ENCODE measurements at regions not wholly inside any gene's neighbourhood (a gene's known extent, or its start where the extent isn't known, plus 50 kb on each side); places are given as distances from the start of the nearest gene placed in this dataset.

DNA sequence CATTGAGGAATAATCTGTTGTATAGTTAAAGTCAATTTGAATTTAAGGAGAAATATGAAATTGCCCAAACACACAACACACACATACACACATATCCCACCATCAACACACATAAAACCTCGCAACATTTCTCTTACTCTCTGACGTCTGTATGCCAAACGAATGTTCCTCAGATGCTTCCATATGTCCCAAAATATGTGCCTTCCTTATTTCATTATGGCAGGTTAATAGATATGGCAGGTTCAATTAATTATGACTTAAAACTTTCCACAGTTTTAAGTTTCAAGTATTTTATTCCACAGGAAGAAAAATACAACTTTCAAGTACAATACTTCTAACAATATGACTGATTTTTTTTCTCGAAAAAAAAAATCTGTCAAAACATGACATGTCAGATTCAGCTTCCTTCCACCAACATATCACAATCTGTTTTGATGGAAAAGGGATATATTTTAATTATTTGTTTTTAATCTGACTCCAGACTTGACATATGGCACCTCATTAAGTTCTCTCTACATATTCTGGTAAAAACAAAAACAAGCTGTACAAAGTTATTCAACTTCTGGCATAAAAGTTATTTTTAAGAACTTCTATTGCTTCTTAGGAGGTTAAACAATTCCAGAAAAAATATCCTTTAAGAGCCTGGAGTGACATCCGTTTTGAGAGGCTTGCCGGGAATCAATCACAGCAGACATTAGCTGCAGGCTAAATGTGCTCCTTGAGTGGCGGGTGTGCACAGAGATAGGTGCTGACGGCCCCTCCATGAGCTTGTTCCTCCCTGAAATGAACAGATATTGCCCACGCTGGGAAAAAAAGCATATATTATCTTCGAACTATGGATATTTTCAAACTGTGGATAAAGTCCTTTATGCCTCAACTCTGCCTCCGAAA is 812.7 kb downstream of the DCDC2C start:
- DNase-seq: no peak

DNA sequence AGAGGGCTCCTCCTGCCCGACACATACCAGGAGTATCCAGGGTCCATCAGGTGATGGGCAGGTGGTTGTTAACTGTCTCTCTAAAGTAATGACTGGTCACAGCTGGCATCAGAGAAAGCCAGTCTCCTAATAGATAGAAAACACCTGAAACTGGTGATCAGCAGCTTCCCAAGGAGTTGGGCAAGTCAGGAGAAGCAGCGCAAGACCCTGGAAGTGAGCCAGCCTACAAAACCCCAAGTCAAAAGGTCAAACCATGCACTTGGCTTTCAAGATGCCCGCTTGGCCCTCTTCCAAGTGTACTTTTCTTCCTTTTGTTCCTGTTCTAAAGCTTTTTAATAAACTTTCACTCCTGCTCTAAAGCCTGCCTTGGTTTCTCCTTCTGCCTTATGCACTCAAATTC is 815.2 kb downstream of the DCDC2C start:
- DNase-seq: no peak

DNA sequence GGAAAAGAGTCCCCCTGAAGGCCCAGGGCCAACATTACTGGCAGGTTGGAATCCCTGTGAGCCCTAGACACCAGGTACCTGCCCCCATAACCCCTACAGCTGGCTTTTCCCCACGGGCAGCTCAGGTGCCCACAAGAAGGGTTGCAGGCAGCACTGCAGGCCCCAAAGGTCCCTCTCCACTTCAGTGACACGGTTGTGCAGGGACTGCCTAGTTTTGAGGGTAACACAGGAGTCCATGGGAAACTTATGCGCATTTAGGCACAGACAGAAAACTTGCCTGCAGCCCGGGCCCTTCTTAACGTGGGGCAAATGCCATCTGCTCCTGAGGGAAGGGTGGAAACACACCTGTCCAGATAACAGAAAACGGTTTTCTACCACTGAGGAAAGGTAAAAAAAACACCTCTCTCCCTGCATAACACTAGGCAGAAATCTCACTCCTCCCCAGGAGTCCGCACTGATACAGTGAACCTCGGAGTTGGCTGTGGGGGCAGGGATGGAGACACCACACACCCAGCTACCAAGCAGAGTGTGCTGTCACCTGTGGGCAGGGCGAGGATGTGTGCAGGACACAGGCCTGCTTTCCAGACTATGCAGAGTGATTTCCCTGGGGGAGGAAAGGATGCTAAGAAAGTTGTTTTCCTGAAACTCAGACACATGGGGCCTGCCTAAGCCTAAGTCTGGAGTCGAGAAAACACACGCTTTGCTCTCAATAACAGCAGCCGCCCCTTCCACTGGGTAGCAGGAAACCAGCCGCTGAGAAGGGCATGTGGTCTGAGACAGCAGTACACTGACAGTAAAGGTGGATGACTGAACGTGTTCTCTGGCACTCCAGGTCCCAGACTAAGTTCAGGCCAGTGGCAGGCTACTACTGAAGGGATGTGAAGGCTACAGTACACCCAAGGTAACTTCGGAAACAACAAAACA is 819.4 kb downstream of the DCDC2C start:
- DNase-seq: no peak

DNA sequence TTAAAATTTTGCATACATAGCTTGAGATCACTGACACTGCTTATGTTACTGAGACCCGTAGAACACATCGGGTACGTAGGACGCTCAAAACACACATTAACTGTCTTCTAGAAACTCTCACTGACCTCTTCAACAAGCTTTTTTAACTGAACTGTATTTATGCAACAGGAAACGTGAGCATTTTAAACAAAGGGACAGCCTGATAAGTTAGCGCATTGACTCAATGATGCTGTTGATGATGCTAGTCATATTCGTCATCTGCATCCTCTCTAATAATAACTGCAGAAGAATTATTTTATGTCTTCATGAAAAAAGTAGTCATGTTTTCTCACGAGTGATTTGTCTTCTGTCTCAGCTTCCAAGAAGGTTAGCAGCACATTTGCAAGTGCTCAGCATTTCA is 824.0 kb downstream of the DCDC2C start:
- no peak for DNase-seq

DNA sequence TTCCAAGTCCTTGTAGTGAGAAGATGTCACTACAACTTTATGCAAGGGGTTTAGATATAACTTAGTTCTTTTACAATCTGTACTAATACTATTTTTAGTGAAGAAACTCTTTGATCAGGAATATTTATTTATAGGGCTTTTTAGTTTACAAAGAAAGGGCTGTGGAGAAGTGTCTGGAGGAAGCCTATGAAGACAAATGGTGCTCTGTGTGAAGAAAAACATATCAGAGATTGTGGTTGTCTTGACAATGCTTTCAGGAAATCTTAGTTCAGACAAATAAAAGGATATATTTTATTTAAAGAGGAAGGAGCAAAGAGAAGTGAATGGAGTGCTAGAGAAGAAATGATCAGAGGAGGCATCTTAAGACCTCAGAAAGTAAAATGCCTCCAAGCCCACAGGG is 824.9 kb downstream of the DCDC2C start:
- no peak for DNase-seq

DNA sequence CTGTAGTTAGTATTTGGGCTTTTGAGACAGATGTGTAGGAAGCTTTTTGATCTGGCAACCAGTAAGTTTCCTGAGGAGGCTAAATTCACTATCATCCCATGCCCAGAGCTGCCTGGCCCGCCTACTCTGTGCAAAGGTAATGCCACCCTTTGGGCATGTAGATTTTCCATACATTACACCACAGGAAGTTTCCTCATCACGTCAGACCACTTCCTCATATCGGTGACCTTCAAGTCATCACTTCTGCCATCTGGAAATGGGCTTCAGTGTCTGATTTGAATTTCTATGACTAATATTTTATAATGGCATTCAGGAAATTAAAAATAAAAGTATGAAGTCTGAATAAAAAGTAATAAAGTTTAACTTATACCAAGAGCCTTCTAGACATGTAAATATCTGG is 825.4 kb downstream of the DCDC2C start:
- no peak for DNase-seq

DNA sequence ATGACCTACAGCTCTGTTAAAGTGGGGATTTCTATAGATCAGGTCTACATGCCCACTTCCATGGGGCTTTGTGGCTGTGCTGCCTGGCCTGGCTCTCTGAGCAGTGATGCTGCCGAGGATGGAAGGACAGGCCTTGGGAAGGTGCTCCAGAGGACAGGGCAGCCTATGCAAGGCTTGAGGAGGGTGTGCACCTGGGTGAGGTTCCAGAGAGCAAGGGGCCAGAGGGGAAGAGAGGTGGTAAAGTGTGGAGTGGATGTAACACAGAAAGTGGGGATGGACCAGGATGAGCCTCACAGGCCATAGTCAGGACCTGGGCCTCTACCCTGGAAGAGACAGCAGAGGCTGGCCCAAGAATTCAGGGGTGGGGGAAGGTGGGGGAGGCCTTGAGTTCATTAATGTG is 826.4 kb downstream of the DCDC2C start:
- no peak for DNase-seq

DNA sequence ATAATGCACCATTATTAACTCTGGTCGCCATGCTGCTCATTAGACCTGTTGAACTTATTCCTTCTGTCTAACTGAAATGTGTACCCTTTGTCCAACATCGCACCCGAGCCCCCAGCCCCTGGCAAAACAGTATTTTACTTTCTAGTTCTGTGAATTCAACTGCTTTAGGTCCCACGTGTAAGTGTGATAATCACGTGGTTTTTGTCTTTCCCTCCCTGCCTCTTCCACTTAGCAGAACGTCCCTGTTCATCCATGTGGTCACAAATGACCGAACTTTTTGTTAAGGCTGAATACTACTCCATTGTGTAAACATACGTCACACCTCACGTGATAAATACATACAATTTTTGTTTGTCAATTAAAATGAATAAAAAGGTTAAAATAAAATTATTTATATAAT is 826.9 kb downstream of the DCDC2C start:
- DNase-seq: no peak

DNA sequence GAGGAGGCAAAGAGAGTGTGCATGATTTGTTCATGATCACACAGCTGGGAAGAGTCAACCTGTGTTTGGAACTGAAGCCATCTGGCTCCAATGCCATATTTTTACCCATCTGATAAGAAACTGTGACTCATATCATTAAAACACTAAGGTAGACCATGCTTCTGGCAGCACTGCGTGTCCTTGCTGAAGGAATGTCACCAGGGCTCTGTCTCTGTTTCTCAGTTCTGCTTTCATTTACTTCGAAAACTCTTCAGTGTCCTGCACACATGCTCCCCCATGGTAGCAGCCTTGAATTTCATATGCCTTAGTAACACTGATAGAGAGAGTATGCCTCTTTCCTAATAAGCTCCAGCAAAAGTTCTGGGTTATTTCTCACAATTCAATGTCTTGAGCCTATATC is 830.4 kb downstream of the DCDC2C start:
- DNase-seq: no peak

DNA sequence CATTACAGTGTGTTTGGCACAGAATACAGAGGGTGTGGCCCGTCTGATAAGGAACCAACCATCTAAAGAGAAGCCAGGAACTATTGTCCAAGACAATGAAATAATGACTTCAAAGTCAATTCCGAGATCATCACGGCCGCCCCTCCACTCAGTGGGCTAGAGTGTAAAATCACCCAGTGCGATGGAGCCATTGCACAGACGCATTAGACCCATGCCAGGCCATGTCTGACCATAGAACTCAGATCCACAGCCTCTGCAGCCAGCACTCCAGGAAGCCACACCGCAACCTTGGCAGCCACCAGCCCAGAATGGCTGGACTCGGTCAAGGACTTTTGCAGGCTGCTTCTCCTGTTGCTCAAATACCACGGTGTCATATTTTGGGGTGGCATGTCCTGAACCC is 835.7 kb downstream of the DCDC2C start:
- no peak for DNase-seq

DNA sequence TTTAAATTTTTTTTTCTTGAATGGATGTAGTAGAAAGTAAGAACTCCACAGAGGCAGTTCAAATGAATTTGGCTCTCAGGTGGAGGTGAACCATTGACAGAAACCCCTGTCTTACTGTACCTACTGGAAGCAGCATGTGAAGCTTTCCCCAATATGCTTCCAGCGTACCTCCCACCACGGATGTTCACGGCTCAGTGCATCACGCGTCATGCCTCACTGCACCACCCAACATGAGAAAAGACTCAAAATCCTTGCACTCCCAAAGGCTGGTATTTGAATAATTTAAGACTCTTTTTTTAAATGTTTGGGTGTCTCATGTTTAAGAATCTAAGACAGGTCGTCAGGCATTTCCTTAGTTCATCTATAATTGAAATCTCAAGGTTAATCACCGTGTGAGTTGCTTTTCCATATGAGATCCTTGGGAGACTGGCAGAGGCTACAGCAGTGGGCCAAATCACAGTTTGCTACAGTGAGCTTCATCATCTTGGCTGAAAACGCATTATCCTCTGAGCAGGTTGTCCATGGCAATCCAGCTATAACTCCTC is 846.4 kb downstream of the DCDC2C start:
- DNase-seq: no peak

DNA sequence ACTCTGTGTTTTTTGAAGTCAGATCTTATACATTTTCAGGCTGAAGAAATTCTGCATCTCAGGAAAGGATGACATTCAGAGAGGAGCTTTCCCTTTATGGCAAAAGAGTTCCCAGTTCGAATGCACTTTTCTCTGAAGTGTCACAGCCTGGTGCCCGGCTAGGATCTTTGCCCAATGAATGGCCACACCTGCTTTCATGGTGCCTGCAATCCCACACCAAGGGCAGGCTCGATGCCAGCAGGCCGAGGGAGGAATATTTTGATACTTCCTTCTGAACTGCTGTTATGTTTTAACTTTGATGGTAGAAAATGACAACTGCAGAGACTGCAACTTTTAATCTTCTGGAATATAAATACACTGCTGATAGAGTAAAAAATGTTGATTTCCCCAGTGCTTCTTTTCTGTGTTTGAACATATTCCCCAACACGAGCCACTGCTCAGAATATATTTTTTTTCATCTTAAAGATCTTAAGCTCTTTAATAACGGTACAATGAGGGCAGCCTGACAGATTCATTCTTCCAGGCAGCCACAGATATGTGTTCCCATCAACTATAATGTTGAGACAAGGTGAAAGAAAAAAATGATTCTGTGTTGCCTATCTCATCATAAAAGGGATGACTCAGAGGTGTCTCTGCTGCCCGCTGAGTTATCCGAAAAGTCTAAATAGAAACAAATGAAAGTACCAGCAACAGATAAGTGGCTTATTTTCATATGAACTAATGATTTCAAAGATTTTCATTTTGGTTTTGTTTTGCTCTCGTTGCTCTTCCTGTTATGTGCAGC is 848.5 kb downstream of the DCDC2C start:
- DNase-seq: no peak

DNA sequence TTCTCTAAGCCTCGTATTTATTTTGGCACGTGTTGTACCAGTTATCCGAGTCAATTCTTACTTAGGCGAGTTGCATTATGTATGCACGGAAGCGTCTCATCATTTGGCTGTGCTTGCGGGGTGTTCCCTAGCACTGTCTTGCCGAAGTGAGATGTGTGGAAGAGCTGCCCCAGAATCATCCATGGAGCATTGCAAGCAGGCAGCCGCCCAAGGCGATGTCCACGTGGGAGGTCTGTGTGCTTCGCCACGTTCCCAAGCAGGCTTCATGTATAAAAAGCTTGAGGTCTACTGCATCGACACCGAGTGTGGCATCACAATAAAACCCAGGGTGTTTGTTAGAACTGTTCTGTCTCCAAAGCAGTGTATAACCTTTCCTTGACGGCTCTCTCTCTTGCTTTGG is 849.9 kb downstream of the DCDC2C start:
- no peak for DNase-seq

DNA sequence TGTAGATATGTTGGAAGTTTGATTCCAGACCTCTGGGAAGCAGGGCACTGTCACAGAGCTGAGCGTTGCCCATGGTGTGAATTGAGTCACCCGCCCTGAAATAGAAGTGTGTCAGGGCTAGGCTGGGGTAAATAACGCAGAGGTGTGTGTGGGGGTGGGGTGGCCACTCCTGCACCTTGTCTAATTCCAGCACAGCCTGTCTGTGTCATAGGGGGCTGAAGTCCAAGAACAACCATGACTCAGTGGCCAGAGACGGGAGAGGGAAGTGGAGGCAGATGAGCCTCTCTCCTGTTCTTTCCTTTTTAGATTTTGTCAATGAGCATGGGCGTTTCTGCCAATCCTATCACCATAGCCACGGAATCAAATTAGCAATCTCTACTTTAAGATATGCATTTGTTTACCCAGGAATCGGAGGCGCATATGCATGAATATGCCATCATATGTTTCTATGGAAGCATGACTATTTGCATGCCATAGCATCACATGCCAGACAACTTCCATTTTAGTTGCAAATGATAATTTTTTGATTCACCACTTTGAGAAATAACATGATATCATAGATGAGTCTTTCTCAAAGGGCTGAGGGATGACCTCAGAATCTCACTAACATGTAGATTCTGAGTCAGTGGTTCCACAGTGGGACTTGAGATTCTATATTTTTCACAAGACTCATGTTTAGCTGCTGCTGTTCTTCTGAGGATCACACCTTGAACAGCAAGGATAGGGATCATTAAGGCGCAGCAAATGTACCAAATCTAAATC is 852.9 kb downstream of the DCDC2C start:
- no peak for DNase-seq

DNA sequence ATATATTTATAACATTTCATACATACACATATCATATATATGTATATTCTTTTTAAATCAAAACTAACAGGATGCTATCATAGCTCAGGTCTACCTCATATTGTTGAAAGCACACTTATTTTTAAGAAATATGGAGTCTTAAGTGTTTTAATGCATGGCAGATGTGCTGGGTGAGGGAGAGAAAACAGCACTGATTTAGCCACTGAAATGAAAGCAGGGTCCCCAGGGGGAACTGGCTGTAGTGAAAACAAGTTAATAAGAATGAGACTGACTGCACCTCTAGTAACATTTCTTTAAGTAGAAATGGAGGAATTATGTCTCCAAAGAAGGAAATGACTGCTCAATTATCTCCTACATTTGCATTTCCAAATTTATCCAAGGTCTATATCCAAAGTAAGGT is 857.8 kb downstream of the DCDC2C start:
- DNase-seq: no peak

DNA sequence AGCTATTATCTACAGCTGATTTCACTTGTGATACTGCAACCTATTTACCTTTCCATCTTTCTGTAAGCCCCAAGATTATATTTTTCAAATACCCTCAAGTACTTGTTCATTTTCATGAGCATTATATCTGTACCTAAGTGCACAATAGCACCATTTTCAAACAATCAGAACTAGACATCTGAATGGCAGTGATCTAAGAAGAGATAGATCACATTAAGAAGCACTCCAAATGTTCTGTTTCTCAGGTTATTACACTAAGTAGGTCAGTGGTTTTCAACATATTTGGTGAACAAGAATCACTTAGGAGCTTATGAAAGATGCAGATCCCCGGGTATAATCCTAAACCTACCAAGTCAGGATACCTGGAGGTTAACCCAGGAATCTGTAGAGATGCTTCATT is 872.7 kb downstream of the DCDC2C start:
- DNase-seq: no peak

DNA sequence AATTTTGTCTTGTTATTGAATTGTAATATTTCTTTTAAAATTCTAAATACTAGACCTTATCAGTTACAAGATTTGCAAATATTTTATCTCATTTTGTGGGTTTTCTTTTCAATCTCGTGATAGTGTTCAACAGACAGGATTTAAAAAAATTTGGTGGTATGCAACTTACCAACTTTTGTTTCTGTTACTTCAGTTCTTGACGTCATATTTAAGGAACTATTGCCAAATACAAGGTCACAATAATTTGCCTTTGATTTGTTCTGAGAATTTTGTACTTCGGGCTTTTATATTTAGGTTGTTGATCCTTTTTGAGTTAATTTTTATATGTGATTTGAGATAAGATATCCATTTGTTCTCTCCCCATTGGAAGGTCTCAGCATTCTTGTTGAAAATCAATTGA is 876.6 kb downstream of the DCDC2C start:
- no peak for DNase-seq

DNA sequence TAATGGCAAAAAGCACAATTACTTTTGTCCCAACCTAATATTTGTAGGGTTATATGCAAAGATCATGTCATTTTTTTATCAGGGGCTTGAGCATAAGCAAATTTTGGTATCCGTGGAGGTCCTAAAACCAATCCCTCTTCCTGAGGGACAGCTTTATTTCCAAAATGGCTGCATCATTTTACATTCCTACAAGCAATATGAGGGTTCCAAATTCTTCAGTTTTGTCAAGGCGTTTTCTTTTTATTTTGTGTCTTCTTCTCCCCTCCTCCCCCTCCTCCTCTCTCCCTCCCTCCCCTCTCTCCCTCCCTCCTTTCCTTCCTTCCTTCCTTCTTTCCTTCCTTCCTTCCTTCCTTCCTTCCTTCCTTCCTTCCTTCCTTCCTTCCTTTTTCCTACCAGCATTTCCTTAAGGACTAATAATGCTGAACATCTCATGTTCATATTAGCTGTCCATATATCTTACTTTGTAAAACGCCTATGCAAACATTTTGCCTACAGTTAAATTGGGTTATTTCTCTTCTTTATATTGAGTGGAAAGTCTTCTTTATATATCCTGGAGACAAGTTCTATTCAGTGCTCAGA is 881.8 kb downstream of the DCDC2C start:
- DNase-seq: no peak

DNA sequence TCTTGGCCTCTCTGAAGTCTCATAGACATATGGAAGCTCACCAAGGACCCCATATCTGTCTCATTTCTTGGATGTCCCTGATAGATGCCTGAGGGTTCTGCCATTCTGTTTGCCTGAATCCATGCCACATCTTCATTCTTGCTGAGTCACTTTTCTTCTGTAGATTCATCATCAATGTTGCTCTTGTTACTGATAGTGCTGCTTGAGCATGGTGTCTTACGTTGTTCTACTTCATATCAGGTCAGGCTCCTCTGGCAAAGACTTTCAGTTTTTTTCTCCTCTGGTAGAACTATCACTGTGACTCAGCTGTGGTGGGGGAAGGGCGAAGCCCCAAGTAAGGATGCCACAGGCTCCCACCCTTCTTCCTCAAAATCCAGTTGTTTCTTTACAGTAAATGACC is 885.2 kb downstream of the DCDC2C start:
- DNase-seq: no peak

DNA sequence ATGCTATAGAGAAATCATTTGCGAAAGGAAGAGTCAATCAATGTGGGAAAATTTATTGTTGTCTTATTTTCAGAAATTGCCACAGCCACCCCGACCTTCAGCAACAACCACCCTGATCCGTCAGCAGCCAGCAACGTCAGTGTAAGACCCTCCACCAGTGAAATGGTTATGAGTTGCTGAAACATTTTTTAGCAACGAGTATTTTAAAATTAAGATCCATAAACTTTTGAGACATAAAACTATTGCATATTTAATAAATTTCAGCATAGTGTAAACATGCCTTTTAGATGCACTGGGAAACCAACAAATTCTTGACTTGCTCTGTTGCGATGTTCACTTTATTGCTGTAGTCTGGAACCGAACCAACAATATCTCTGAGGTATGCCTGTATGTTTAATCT is 887.9 kb downstream of the DCDC2C start:
- DNase-seq: no peak

DNA sequence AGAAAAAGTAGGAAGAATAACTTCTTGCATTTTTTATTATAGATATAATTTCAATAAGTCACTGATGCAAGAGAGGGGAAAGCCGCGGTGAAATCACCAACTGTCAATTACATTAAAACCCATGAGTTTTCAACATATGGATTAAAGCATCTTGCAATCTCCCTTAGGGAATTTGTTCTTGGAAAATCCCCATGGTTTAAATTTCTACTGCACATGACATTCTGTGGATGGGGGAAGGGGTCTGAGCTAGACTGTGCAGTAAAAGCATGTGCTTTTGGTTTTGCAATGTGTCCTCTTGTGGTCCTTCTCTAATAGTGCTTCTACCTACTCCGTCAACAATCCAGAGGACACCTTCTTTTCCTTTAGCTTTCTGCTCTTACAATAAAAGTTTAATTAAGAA is 894.0 kb downstream of the DCDC2C start:
- DNase-seq: no peak

DNA sequence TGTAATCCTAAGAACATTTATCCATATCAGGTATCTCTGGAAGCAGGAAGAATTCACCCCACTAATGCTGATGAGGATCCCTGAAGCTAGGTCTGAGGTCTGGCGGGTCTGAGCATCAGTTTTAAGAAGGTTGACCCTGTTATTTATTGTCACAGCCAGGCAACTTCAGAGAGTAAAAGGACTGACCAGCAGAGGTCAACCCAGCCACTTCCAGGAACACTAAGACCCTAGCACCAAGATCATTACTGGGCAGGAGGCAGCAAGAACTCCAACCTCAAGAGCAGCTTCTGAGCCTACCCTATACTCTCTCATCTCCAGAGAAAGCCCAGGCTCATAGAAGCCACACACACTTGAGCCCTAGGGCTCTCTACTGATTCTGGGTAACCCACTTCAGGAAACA is 901.4 kb downstream of the DCDC2C start:
- DNase-seq: no peak
